Lower lobe of right lung (tissue), 2 donors: ENCODE measurements at regions not wholly inside any gene's neighbourhood (a gene's known extent, or its start where the extent isn't known, plus 50 kb on each side); places are given as distances from the start of the nearest gene placed in this dataset.

Experiments
- ATAC-seq, 2 donors: fragments of 200-7000 bp; cut with Tn5 transposase; one replicate each; pipeline ENCODE4 v1.9.1; 2020 to 2022; ENCODE audit warnings: mild to moderate bottlenecking in 2 of 2, moderate library complexity in 2 of 2
- DNase-seq: peaks from one replicate; pipeline ENCODE4 v3.0.0-alpha.2; 2020
- H3K27ac ChIP-seq: fragments of 200-600 bp; one replicate; pipeline ENCODE4 v1.8.0; 2022
- H3K27me3 ChIP-seq: fragments of 200-600 bp; one replicate; pipeline ENCODE4 v1.8.0; 2022; ENCODE audit warnings: low read depth
- H3K36me3 ChIP-seq: fragments of 200-600 bp; one replicate; pipeline ENCODE4 v1.8.0; 2022; ENCODE audit warnings: mild to moderate bottlenecking
- H3K4me1 ChIP-seq: fragments of 200-600 bp; one replicate; pipeline ENCODE4 v1.8.0; 2022
- H3K4me3 ChIP-seq: fragments of 200-600 bp; one replicate; pipeline ENCODE4 v1.8.0; 2022; ENCODE audit warnings: mild to moderate bottlenecking
- H3K9me3 ChIP-seq: fragments of 200-600 bp; one replicate; pipeline ENCODE4 v1.8.0; 2022
- CTCF ChIP-seq: fragments of 200-600 bp; IDR thresholded peaks from one replicate; pipeline ENCODE4 v1.8.0; 2022; ENCODE audit warnings: antibody characterized with exemption, mild to moderate bottlenecking
- intact Hi-C: fragments of 100-400 bp; cut with DNase I; formaldehyde crosslinking; loops from one replicate; pipeline ENCODE4 v1.11.0; 2022
- donor health status: DM: no; HTN: yes; CAD: no; lungs with severe emphysema.

DNA sequence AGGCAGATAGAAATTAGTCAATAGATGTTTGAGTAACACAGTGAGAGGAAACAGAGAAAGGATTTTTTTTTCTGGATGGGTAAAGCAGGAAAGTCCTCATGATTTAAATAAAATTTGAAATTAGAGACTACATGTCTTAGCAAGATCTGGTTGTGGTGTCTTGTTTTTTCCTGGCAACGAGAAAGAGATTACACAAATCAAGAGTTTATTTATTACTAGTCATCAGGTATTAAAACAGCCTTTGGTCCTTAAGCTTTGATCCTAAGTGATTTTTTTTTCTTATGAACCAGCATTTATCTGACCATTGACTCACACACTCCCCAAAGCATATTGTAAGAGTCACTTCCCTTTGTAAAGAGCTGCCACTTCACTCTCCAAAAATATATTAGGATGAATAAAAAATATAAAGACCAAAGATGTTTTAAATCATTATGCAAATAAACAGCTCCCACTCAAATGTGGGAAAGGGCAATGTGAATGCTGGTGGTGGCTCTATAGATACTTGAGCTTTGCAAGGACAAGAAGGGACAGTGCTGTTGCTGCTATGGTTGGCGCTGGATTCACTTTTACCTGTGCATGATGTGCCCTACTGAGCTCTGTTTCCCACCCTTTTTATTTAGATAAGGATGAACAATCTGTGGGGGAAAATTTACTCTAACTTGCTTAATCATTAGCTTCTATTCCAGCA lies 1726.5 kb downstream of the MAT2B start:
- intact Hi-C loops = no loop called here
- no peak for DNase-seq
- no peaks in the 10 kb centered on the region for H3K9me3 ChIP-seq
- no peak overlapping the region for H3K27ac ChIP-seq
- TF ChIP-seq CTCF = no peak
- no peaks in the 10 kb centered on the region for H3K36me3 ChIP-seq
- H3K4me1 ChIP-seq = no peaks in the 10 kb centered on the region
- ATAC-seq = no peak
- H3K27me3 ChIP-seq = no peaks in the 10 kb centered on the region
- no peak overlapping the region for H3K4me3 ChIP-seq

DNA sequence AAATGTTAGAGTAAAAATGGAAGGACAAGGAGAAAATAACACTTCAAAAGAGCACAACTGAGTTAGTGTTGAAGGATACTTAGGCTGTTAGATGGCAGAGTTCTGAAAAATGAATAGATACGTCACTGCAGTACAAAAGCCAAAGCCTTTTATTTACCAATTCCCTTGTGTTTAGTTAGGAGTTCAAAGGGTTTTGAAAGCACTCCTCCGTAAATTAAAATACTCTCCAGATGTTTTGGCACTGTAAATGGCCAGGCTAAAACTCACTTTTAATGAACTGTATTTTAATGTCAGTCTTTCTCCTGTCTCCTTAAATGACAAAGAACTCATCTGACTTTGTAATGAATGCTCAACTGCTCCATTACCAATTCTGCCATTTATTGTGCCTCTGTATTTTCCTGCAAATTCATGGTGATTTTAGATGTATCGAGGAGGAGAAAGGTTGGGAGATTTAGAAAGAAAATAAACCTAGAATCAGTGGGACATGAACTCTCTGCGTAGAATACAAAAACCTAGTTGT lies 1727.2 kb downstream of the MAT2B start:
- Histone ChIP-seq H3K27me3 (no peaks in the 10 kb centered on the region), H3K4me3 (no peak overlapping the region), H3K4me1 (no peaks in the 10 kb centered on the region), H3K36me3 (no peaks in the 10 kb centered on the region), H3K27ac (no peak overlapping the region), H3K9me3 (no peaks in the 10 kb centered on the region)
- intact Hi-C loops = no loop called here
- TF ChIP-seq CTCF = no peak
- ATAC-seq (no peak), DNase-seq (no peak)

GRCh38 chr5:165241811-165242210 lies 1736.4 kb downstream of the MAT2B start:
- intact Hi-C loops = no loop called here
- DNase-seq (no peak), ATAC-seq (no peak)
- no peaks in the 10 kb centered on the region for H3K27me3 ChIP-seq
- TF ChIP-seq CTCF = no peak
- H3K27ac ChIP-seq = no peak overlapping the region
- H3K4me1 ChIP-seq = no peaks in the 10 kb centered on the region
- H3K9me3 ChIP-seq = no peaks in the 10 kb centered on the region
- no peak overlapping the region for H3K4me3 ChIP-seq
- H3K36me3 ChIP-seq = no peaks in the 10 kb centered on the region

- Histone ChIP-seq H3K27me3 (no peaks in the 10 kb centered on the region), H3K4me1 (no peaks in the 10 kb centered on the region), H3K36me3 (no peaks in the 10 kb centered on the region), H3K9me3 (no peaks in the 10 kb centered on the region), H3K27ac (no peak overlapping the region), H3K4me3 (no peak overlapping the region)
- intact Hi-C loops = no loop called here
- ATAC-seq (no peak), DNase-seq (no peak)
- TF ChIP-seq CTCF = no peak
These were observed 1737.2 kb downstream of the MAT2B start for GRCh38 chr5:165242646-165243045.

DNA sequence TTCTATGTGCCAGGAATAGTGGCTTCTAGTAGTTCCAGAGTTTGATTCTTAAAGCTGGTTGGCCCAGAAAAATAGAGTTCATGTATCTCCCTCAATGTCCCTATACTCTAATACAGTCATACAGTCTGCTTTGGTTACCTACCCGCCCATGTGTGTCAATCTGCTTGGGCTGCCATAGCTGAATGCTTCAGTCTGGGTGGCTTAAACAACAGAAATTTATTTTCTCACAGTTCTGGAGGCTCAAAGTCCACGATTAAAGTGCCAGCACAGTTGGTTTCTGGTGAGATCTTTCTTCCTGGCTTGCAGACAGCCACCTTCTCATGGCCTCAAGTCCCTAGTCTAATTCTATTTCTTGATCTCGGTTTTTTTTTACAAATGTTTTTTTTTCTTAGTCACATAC lies 1739.0 kb downstream of the MAT2B start:
- Histone ChIP-seq H3K27ac (no peak overlapping the region), H3K4me1 (no peaks in the 10 kb centered on the region), H3K9me3 (no peaks in the 10 kb centered on the region), H3K27me3 (no peaks in the 10 kb centered on the region), H3K36me3 (no peaks in the 10 kb centered on the region), H3K4me3 (no peak overlapping the region)
- intact Hi-C loops = no loop called here
- TF ChIP-seq CTCF = no peak
- DNase-seq = no peak
- ATAC-seq = no peak
